Uterus (tissue), 2 donors: ENCODE measurements at regions not wholly inside any gene's neighbourhood (a gene's known extent, or its start where the extent isn't known, plus 50 kb on each side); places are given as distances from the start of the nearest gene placed in this dataset.

Experiments
- CTCF ChIP-seq, 4 experiments: fragments of 200-600 bp in 2 of 4; fragments of 450-650 bp in 2 of 4; sonication (generic) in 2 of 4; IDR thresholded peaks; one replicate each; pipeline ENCODE4 v1.5.1; 2016 to 2019; ENCODE audit warnings: antibody characterized with exemption in 4 of 4, mild to moderate bottlenecking in 2 of 4, moderate library complexity in 1 of 4
- POLR2A ChIP-seq, 2 donors: fragments of 450-650 bp; IDR thresholded peaks; one replicate each; pipeline ENCODE4 v1.6.1; 2016; ENCODE audit warnings: antibody characterized with exemption in 2 of 2, mild to moderate bottlenecking in 1 of 2, moderate library complexity in 1 of 2

- TF ChIP-seq CTCF (IDR thresholded peaks at IDR 0.05) (no peak), POLR2A (IDR thresholded peaks at IDR 0.05) (no peak)
Observed at GRCh38 chr5:166330036-166330435, 1961.4 kb upstream of the WWC1 start.
